ENCODE measurements at regions not wholly inside any gene's neighbourhood (a gene's known extent, or its start where the extent isn't known, plus 50 kb on each side); places are given as distances from the start of the nearest gene placed in this dataset.
A peak's percentile ranks its signal among the peaks of the same experiment; 100 is the strongest.

DNA sequence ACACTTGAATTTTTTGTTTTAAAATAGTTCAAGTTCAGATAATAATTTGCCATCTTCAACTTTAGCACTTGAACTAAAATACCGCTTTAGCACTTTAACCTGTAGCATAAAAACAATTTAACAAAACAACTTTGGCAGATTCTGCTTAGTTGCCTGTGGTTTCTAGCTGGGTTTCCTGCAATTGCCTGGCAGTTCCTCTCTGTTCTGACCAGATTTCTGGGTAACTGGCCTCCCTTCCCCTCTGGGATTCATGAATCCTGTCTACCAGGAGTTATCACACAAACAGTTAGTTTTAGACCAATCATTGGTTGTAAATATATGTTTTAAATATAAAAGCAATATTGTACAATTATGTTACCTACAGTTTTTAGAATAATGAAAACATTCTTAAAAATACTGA is 89.8 kb upstream of the HDAC9 start:
- peak overlapping the region; percentile 54 for H3K4me2 ChIP-seq (ENCODE audit: low read depth, low read length, poor library complexity, severe bottlenecking)
- H2AFZ ChIP-seq (ENCODE audit: low read length), result no peak overlapping the region
- TF ChIP-seq, protein P1, sequence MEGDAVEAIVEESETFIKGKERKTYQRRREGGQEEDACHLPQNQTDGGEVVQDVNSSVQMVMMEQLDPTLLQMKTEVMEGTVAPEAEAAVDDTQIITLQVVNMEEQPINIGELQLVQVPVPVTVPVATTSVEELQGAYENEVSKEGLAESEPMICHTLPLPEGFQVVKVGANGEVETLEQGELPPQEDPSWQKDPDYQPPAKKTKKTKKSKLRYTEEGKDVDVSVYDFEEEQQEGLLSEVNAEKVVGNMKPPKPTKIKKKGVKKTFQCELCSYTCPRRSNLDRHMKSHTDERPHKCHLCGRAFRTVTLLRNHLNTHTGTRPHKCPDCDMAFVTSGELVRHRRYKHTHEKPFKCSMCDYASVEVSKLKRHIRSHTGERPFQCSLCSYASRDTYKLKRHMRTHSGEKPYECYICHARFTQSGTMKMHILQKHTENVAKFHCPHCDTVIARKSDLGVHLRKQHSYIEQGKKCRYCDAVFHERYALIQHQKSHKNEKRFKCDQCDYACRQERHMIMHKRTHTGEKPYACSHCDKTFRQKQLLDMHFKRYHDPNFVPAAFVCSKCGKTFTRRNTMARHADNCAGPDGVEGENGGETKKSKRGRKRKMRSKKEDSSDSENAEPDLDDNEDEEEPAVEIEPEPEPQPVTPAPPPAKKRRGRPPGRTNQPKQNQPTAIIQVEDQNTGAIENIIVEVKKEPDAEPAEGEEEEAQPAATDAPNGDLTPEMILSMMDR (conservative IDR thresholded peaks at IDR 0.05; ENCODE audit: low read length), result no peak
- TF ChIP-seq EZH2phosphoT487 (IDR thresholded peaks at IDR 0.05; ENCODE audit: borderline replicate concordance), result no peak

DNA sequence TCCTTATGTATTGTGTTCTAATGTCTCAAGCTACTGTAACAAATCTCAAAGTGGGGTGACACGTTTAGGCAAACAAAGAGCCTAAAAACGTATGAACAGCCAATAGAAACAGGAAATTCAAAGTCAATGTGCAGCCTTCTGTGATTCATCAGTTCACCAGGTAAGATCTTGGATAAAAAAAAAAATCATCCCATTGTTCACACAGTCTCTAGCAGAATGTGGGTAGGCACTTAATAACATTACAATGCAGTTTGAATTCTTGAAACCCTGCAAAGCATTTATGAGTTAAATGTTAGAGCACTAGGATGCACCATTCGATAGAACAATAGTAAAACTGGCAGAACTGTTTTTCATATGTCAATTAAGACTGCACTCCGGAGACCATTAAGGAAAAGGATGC is 88.2 kb upstream of the HDAC9 start:
- H3K9me2 ChIP-seq (replicated peaks; ENCODE audit: low read depth, low read length), result no peaks in the 10 kb centered on the region
- H3K9me3 ChIP-seq (ENCODE audit: insufficient read depth, low read depth, low read length), result no peaks in the 10 kb centered on the region
- no peak overlapping the region for H3K9ac ChIP-seq (ENCODE audit: low read depth, low read length, poor library complexity, severe bottlenecking)
- H3F3A ChIP-seq (ENCODE audit: low read depth), result no peaks in the 10 kb centered on the region
- H3K27me3 ChIP-seq (ENCODE audit: insufficient read depth, low read length, poor library complexity, severe bottlenecking), result no peaks in the 10 kb centered on the region
- no peak overlapping the region for H2AFZ ChIP-seq (ENCODE audit: low read length)
- H4K20me1 ChIP-seq (ENCODE audit: insufficient read depth, low read length, poor library complexity, severe bottlenecking), result peaks cover 16% of the 10 kb centered on the region
- H3K4me1 ChIP-seq (ENCODE audit: insufficient read depth, low read length, poor library complexity, severe bottlenecking), result peaks cover 41% of the 10 kb centered on the region
- H3K36me3 ChIP-seq (ENCODE audit: insufficient read depth, low read length), result no peaks in the 10 kb centered on the region
- TF ChIP-seq EZH2phosphoT487 (IDR thresholded peaks at IDR 0.05; ENCODE audit: borderline replicate concordance), result no peak
- TF ChIP-seq, protein P1 (conservative IDR thresholded peaks at IDR 0.05; ENCODE audit: low read length), result no peak
- no peak overlapping the region for H3K4me3 ChIP-seq (ENCODE audit: low read length, poor library complexity, severe bottlenecking)
- H3K4me2 ChIP-seq (ENCODE audit: low read depth, low read length, poor library complexity, severe bottlenecking), result no peak overlapping the region
- peaks cover 52% of the 10 kb centered on the region for H3K79me2 ChIP-seq (ENCODE audit: insufficient read depth, low read length)

More for the DNA sequence above, 89.8 kb upstream of the HDAC9 start:
- H3K9ac ChIP-seq (ENCODE audit: low read depth, low read length, poor library complexity, severe bottlenecking), result peak overlapping the region; percentile 18
- H3F3A ChIP-seq (ENCODE audit: low read depth), result no peaks in the 10 kb centered on the region
- H3K9me2 ChIP-seq (replicated peaks; ENCODE audit: low read depth, low read length), result no peaks in the 10 kb centered on the region
- no peaks in the 10 kb centered on the region for H3K27me3 ChIP-seq (ENCODE audit: insufficient read depth, low read length, poor library complexity, severe bottlenecking)
- peaks cover 51% of the 10 kb centered on the region for H3K4me1 ChIP-seq (ENCODE audit: insufficient read depth, low read length, poor library complexity, severe bottlenecking)
- peaks cover 16% of the 10 kb centered on the region for H4K20me1 ChIP-seq (ENCODE audit: insufficient read depth, low read length, poor library complexity, severe bottlenecking)
- H3K79me2 ChIP-seq (ENCODE audit: insufficient read depth, low read length), result peaks cover 58% of the 10 kb centered on the region
- peak overlapping the region; percentile 4 for H3K4me3 ChIP-seq (ENCODE audit: low read length, poor library complexity, severe bottlenecking)
- H3K36me3 ChIP-seq (ENCODE audit: insufficient read depth, low read length), result no peaks in the 10 kb centered on the region
- H3K9me3 ChIP-seq (ENCODE audit: insufficient read depth, low read depth, low read length), result no peaks in the 10 kb centered on the region

DNA sequence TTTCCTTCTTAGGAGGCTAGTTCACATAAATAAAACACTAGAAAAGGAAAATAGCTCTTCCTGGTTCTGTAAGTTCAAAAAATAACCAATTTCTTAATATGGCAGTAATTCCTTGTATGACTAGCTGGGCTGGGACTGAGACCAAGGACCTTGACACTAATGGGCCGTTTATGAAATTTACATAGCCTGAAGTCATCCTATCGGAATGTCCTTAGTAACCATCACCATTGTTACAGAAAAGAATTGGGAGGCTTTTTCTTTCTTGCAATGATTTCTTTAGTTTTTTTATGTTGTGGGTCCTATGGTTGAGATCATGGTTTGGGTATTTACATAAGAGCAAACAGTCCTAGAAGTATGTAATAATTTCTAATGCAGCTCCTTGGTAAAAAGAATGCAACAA is 87.1 kb upstream of the HDAC9 start:
- Histone ChIP-seq H3K4me2 (ENCODE audit: low read depth, low read length, poor library complexity, severe bottlenecking) (no peak overlapping the region), H3K4me3 (ENCODE audit: low read length, poor library complexity, severe bottlenecking) (no peak overlapping the region), H3K36me3 (ENCODE audit: insufficient read depth, low read length) (no peaks in the 10 kb centered on the region), H3K9ac (ENCODE audit: low read depth, low read length, poor library complexity, severe bottlenecking) (no peak overlapping the region), H3K79me2 (ENCODE audit: insufficient read depth, low read length) (peaks cover 45% of the 10 kb centered on the region), H3K27me3 (ENCODE audit: insufficient read depth, low read length, poor library complexity, severe bottlenecking) (no peaks in the 10 kb centered on the region), H4K20me1 (ENCODE audit: insufficient read depth, low read length, poor library complexity, severe bottlenecking) (peaks cover 16% of the 10 kb centered on the region), H3F3A (ENCODE audit: low read depth) (no peaks in the 10 kb centered on the region), H3K9me2 (replicated peaks; ENCODE audit: low read depth, low read length) (no peaks in the 10 kb centered on the region), H3K4me1 (ENCODE audit: insufficient read depth, low read length, poor library complexity, severe bottlenecking) (peaks cover 37% of the 10 kb centered on the region), H3K9me3 (ENCODE audit: insufficient read depth, low read depth, low read length) (no peaks in the 10 kb centered on the region), H2AFZ (ENCODE audit: low read length) (no peak overlapping the region)
- TF ChIP-seq, protein P1 (conservative IDR thresholded peaks at IDR 0.05; ENCODE audit: low read length), result no peak
- no peak for TF ChIP-seq EZH2phosphoT487 (IDR thresholded peaks at IDR 0.05; ENCODE audit: borderline replicate concordance)
